MG63 (cell line): ENCODE measurements at regions not wholly inside any gene's neighbourhood (a gene's known extent, or its start where the extent isn't known, plus 50 kb on each side); places are given as distances from the start of the nearest gene placed in this dataset.
A peak's percentile ranks its signal among the peaks of the same experiment; 100 is the strongest.
"Not testable (repeated sequence)": the region's sequence is repeated elsewhere in the genome, so short reads cannot be mapped to it uniquely, and the experiment has no call there.

Experiments
- DNase-seq: peaks from one replicate; pipeline ENCODE4 v3.0.0-alpha.2; 2020
- H3K27me3 ChIP-seq: fragments of 250-450 bp; sonication (Bioruptor Pico); 2 replicates; pipeline ENCODE4 v1.5.1; 2020; ENCODE audit warnings: mild to moderate bottlenecking, moderate library complexity
- H3K36me3 ChIP-seq: fragments of 250-450 bp; sonication (Bioruptor Pico); 2 replicates; pipeline ENCODE4 v1.5.1; 2020; ENCODE audit warnings: mild to moderate bottlenecking, moderate library complexity
- H3K4me3 ChIP-seq: fragments of 250-450 bp; sonication (Bioruptor Pico); 2 replicates; pipeline ENCODE4 v1.5.1; 2020; ENCODE audit warnings: mild to moderate bottlenecking, moderate library complexity
- H3K9me3 ChIP-seq: fragments of 250-450 bp; sonication (Bioruptor Pico); 2 replicates; pipeline ENCODE4 v1.5.1; 2020; ENCODE audit warnings: mild to moderate bottlenecking, moderate library complexity

DNA sequence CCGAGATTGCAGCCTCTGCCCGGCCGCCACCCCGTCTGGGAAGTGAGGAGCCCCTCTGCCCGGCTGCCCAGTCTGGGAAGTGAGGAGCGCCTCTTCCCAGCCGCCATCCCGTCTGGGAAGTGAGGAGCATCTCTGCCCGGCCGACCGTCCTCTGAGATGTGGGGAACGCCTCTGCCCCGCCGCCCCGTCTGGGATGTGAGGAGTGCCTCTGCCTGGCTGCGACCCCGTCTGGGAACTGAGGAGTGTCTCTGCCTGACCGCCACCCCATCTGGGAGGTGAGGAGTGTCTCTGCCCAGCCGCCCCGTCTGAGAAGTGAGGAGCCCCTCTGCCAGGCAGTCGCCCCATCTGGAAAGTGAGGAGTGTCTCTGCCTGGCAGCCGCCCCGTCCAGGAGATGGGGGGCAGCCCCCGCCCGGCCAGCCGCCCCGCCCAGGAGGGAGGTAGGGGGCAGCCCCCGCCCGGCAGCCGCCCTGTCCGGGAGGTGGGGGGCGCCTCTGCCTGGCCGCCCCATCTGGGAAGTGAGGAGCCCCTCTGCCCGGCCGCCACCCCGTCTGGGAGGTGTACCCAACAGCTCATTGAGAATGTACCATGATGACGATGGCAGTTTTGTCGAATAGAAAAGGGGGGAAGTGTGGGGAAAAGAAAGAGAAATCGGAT is 354.8 kb downstream of the NUP35 start:
- not testable (repeated sequence) for H3K36me3 ChIP-seq, H3K4me3 ChIP-seq, DNase-seq, H3K27me3 ChIP-seq, H3K9me3 ChIP-seq

DNA sequence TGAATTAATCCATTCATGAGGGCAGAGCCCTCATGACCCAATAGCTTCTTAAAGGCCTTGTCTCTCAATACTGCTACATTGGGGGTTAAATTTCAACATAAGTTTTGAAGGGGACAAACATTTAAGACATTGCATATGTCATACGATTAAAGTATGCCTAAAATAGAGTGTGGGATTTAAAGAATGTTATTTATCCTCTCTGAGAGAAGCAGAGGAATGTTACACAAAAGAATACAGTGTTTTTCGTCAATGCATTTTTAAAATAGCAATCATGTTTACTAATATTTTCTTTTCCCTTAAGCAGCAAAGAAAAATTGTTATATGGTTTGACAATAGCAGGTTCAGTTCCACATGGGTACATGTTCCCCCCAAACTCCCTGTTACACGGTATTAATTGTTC is 363.1 kb downstream of the NUP35 start:
- Histone ChIP-seq H3K9me3 (no peaks in the 10 kb centered on the region), H3K27me3 (no peaks in the 10 kb centered on the region), H3K36me3 (no peaks in the 10 kb centered on the region), H3K4me3 (no peak overlapping the region)
- no peak for DNase-seq

DNA sequence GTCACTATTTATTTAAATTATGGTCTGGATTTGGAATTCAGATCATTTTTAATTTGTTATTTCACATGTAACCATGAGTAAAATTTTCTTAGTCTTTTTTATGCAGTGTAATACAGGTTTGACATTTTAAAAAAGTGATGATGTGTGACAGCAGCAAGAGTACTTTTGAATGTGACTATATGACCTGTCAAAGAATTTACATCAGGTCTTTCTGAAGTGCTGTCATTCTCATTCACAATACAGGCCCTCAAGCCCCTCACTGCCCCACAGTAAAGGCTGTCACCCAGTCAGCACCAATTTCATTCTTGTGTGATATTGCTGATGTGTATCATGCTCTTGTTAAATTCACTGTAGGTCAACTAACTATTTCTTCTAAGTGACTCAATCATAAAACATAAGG is 364.2 kb downstream of the NUP35 start:
- Histone ChIP-seq H3K36me3 (no peaks in the 10 kb centered on the region), H3K9me3 (no peaks in the 10 kb centered on the region), H3K27me3 (no peaks in the 10 kb centered on the region), H3K4me3 (no peak overlapping the region)
- DNase-seq, result no peak

DNA sequence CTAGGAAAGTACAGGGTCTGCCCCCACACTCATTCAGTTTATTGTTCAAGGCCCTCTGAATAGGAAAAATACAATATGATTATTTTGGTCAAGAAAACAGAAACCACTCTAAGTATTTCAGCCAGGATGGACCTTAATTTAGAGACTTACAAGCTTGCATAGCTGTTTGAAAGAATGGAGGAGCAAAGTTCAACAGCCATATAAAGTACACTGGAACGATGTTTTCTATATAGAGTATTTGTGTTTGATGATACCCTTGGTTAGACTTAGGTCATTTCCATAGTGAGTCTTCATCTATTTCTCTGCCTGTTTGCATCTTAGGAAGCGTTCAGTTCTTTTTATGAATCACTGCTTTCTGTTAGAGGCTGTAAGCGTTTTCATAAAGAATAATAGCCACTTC is 366.2 kb downstream of the NUP35 start:
- Histone ChIP-seq H3K27me3 (no peaks in the 10 kb centered on the region), H3K4me3 (no peak overlapping the region), H3K9me3 (no peaks in the 10 kb centered on the region), H3K36me3 (no peaks in the 10 kb centered on the region)
- no peak for DNase-seq

DNA sequence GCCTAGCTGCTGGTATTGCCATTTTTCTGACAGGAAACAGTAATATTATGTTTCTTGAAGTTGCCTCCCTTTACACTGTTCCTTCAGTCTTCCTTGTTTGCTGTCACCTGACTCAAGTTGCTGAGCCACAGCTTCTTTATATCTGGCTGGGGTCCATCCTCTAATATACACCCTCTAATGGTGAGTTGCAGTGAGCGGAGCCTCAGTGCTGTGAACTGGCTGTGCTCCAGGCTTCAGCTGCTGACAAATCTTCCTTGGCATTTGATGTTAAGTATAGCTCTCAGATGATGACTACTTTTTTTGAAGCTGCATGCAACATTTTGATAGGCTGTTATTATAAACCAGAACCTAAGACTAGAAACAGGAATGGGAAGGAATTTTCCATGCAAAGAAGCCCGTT is 366.7 kb downstream of the NUP35 start:
- no peak overlapping the region for H3K4me3 ChIP-seq
- DNase-seq, result peak; percentile 87
- no peaks in the 10 kb centered on the region for H3K27me3 ChIP-seq
- no peaks in the 10 kb centered on the region for H3K9me3 ChIP-seq
- H3K36me3 ChIP-seq, result no peaks in the 10 kb centered on the region

DNA sequence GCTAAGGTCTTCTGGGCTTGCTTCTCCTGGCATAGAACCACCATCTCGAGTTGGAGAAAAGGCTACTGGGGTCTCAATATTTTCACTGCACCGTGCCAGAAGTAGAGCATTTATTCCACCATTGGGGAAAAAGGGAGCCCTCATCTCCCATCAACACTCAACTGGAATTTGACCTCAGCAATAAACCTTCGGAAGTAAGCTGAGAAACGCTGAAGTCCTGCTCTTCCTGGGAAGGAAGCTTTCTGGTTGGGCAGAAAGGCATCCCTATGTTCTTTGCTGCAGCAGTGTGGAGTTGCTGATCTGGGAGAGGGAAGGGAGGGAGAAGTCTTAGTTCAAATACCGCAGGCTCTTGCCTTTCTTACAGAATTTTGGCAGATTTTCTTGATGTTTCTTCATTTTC is 368.8 kb downstream of the NUP35 start:
- Histone ChIP-seq H3K4me3 (no peak overlapping the region), H3K36me3 (no peaks in the 10 kb centered on the region), H3K9me3 (no peaks in the 10 kb centered on the region), H3K27me3 (no peaks in the 10 kb centered on the region)
- no peak for DNase-seq

DNA sequence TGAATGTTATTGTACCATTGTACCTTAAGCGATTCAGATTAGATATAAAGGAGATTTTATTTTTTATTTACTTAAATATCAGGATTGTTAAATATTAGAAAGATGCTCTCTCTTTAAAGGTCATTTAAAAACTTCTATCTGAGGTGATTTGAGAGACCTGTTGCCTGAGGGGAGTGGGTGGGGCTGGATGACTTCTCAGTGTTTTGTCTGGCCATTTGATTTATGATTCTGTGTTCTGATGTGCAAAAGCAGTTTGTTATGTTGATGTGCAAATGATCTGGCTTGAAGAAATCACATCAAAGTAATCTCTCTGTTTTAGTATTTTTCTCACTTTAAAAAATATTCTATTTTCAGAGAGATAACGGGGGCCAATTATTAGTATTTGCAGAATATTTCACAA is 370.8 kb downstream of the NUP35 start:
- Histone ChIP-seq H3K9me3 (no peaks in the 10 kb centered on the region), H3K4me3 (no peak overlapping the region), H3K27me3 (no peaks in the 10 kb centered on the region), H3K36me3 (no peaks in the 10 kb centered on the region)
- DNase-seq, result no peak

DNA sequence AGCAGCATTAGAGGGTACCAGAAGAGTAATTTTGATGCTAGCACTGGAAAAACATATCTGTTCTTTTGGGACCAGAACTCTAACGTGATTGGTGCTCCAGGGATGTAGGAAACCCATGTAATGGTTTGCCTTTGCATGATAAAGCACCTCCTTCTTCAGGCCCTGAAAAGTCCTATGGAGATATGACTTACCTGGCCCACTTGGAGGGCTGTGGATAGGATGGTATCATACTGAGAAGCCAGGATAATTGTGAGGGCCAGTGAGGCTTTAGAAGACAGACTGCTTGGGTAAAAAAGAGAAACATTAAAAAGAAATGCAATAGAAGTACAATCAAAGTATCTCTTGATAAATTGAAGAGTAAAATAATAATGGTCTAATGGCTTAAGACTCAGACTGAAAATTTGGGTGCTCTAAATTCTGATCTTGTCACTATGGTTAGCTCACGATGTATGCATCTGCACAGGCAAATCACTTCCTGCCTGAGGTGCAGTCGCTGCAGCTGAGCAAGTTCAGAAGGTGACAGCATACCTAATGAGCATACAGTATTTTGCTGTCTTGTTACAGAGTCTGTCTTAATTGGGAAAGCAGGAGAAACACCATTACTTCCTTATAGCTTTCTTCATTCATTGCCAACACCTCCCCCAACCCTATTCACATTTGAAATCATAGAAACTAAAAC is 371.5 kb downstream of the NUP35 start:
- no peaks in the 10 kb centered on the region; the same call in 1 of the 2 replicates for H3K9me3 ChIP-seq
- no peaks in the 10 kb centered on the region for H3K27me3 ChIP-seq
- no peak overlapping the region for H3K4me3 ChIP-seq
- no peaks in the 10 kb centered on the region for H3K36me3 ChIP-seq
- DNase-seq, result no peak

DNA sequence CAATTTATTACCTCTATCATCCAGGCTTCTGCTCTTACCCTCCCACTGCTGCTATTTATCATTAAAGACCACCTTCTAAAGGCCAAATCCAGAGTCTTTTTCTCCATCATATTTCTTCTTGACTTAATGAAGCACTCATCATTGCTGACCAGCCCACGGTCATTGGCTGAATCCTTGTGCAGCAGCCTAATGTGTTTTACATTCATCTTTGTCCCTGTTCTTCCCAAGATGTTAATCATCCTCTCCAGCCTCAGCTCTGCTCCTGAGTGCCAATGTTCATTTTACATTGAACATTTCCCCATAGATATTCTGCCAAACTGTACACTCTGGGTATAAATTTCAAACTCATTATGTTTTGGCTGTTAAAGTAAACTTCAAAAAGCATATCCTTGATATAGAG is 373.6 kb downstream of the NUP35 start:
- Histone ChIP-seq H3K9me3 (no peaks in the 10 kb centered on the region; the same call in 1 of the 2 replicates), H3K27me3 (no peaks in the 10 kb centered on the region), H3K4me3 (no peak overlapping the region), H3K36me3 (no peaks in the 10 kb centered on the region)
- no peak for DNase-seq

DNA sequence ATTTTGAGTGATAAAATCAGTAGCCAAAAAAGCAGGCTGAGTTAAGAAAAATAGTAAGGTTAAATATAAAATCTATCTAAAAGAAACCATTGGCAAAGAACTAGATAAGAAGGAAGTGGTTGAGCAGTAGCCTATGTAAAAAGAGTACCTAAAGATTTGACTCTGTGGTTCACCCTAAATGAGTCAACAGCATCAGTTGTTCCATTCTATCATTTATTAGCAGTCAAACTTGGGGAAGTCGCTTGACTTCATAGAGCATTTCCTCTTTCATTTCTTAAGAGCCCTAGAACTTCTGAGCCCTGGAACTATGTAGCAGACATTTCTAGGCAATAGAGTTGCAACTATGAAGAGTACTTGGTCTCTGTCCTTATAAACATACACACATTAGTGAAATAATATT is 381.7 kb downstream of the NUP35 start:
- no peak overlapping the region for H3K4me3 ChIP-seq
- no peak for DNase-seq
- H3K27me3 ChIP-seq, result no peaks in the 10 kb centered on the region
- H3K9me3 ChIP-seq, result no peaks in the 10 kb centered on the region
- no peaks in the 10 kb centered on the region for H3K36me3 ChIP-seq

DNA sequence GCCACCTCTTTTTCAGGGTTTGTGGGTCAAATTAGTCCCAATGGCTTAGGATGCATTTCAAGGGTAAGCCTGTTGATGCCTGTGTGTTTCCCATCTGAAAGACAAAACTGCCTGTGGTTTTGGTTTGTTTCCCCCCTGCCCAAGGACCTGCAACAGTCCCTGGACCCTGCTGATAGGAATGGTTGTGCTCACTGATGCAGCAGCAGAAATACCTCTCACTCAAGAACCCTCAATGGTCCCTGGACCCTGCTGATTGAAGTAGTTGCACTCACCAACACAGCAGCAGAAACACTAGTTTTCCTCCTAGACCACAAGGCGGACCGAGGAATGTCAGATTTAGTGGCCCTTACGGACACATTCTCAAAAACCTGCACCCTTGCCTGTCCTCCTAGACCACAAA is 386.9 kb downstream of the NUP35 start:
- no peak overlapping the region for H3K4me3 ChIP-seq
- DNase-seq, result no peak
- no peaks in the 10 kb centered on the region for H3K9me3 ChIP-seq
- H3K36me3 ChIP-seq, result no peaks in the 10 kb centered on the region
- no peaks in the 10 kb centered on the region for H3K27me3 ChIP-seq

DNA sequence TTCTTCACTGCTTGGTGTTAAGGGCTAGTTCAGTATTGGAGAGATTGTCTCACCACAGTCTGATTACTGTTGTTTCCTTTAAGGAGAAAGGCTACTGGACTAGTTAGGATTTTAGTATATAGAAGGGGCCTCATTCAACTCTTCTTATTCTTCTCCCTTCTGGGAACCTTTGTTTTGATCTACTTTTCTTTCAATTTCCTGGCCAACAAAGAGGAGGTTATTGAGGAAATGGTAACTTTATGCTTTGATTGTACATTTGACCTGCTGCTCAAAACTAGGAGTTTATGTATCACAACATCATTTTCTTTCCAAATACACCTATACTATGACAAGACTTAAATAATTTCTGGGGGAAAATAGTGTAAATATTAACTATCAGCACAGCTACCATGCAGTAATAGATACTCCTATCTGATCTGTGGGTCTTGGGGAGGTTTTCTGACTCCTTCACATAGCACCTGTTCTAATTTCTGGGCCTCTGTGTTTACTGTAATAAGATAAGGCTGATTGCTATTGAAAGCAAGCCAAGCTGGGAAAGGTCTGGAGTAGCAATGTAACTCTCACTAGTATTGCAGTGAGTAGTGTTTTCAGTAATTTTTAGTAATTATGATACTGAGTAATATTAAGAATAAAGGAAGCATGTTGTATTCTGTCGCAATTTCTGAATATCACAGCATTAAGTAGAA is 395.3 kb downstream of the NUP35 start:
- DNase-seq, result no peak
- no peaks in the 10 kb centered on the region for H3K9me3 ChIP-seq

DNA sequence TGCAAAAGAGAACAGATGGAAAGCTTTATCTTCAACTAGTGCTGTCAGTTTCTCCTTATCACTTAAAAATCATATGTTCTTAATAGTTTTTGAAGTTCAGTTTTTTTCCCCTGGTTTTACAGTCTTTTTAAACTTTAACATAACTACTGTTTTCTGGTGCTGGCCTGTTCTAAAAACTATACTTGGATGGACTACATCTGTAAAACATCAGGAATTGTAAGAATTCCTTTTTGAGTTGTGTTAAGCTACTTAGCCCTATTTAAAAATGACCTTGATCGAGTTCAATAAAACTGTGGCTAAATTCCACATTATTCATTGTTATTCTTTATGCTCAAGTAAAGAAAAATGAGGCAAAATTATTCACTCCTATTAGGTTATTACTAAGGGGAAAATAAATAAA is 397.7 kb downstream of the NUP35 start:
- Histone ChIP-seq H3K4me3 (no peak overlapping the region), H3K27me3 (no peaks in the 10 kb centered on the region), H3K9me3 (no peaks in the 10 kb centered on the region), H3K36me3 (no peaks in the 10 kb centered on the region)
- no peak for DNase-seq

More for the DNA sequence above, 395.3 kb downstream of the NUP35 start:
- no peaks in the 10 kb centered on the region for H3K27me3 ChIP-seq
- H3K36me3 ChIP-seq, result no peaks in the 10 kb centered on the region
- H3K4me3 ChIP-seq, result no peak overlapping the region

DNA sequence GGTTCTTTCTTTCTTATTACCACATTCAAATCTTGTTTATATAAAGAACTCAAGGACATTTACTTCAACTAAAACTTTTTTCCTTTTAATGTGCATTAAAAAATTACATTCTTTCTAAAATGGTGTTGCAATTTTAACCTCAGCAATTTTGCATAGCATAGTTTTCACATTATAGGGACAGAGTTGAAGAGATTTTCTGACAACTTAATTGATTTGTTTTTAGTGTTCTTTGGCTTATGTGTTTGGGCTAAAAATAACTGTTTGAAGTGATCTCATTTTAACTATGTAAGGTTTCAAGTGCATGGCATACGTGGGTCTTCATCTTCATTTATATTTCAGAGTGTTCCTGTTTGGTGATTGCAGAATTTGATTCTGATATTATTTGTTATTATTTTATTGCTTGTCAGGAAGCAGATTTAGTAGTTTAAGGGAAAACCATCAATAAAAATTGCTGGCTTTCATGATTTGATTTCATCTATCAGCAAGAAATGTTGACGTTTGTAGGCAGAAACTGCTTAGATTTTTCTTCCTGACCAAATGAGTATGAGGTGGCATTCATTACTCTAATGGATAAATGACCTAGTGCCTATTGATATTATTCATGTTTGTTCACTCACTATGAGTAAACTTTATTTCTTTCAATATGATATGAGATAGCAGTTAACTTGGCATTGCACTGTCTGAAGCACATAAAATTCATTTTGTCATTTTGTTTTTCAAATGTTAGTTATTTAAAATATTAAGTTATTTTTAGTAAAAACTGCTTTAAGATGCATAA is 398.4 kb downstream of the NUP35 start:
- no peaks in the 10 kb centered on the region for H3K9me3 ChIP-seq
- DNase-seq, result no peak
- H3K27me3 ChIP-seq, result no peaks in the 10 kb centered on the region
- H3K36me3 ChIP-seq, result no peaks in the 10 kb centered on the region
- H3K4me3 ChIP-seq, result no peak overlapping the region

DNA sequence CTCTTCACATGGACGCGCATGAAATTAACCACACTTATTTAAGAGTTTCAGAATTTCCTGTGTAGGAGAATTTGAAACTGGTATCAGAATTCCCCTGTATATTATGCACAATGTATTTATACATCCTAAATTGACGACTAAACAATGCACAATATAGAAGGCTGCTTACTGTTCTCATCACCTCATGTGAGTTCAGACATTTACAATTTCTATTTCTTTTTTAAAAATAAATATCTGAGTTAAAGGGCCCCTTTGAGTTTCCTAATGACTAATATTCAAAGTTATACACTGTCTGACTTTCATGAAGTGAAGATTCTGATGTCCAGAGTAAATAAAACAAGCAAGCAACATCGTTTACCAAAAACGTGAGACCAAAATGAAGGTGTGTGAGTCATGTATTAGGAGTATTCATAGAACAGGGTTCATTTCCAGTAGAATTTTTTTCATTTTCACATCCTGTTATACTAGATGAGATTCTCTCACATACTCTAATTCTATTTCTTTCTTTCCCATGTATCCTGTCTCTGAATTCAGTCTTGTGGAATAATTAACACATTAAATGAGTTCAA is 406.2 kb downstream of the NUP35 start:
- Histone ChIP-seq H3K27me3 (no peaks in the 10 kb centered on the region), H3K36me3 (no peaks in the 10 kb centered on the region), H3K4me3 (no peak overlapping the region), H3K9me3 (no peaks in the 10 kb centered on the region)
- no peak for DNase-seq

DNA sequence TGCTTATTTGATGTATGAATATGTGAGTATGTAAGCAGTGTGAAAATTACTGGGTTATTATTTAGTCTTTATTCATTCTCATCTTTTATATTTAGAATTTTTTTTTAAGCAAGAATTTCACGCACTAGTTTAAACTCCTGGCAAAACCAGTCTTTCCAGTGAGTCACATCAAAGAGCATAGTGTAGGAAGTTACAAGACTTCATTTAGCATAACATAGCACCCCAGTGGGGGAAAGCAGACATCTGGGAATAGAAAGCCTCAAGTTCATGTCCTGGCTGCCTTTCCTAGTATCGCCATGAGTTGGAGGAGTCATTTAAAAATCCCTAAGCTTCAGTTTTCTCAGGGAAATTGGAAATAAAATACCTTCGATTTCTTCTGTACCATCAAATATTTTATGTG is 408.3 kb downstream of the NUP35 start:
- Histone ChIP-seq H3K36me3 (no peaks in the 10 kb centered on the region), H3K4me3 (no peak overlapping the region), H3K9me3 (no peaks in the 10 kb centered on the region), H3K27me3 (no peaks in the 10 kb centered on the region)
- DNase-seq, result no peak

DNA sequence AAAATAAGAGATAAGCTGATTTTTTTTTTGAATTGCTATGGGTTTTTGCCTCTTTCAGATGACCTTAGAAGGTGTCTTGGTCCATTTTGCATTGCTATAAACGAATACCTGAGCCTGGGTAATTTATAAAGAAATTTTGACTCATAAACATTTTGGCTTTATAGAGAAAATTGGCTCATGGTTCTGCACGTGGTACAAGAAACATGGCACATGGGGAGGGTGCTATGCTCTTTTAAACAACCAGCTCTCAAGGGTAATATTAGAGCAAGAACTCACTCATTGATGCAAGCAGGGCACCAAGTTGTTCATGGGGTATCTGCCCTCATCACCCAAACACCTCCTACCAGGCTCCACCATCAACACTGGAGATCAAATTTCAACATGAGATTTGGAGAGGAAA is 408.8 kb downstream of the NUP35 start:
- Histone ChIP-seq H3K36me3 (no peaks in the 10 kb centered on the region), H3K27me3 (no peaks in the 10 kb centered on the region), H3K9me3 (no peaks in the 10 kb centered on the region), H3K4me3 (no peak overlapping the region)
- DNase-seq, result no peak
